ENCODE measurements at regions not wholly inside any gene's neighbourhood (a gene's known extent, or its start where the extent isn't known, plus 50 kb on each side); places are given as distances from the start of the nearest gene placed in this dataset.

GRCh38 chr18:30650499-30650898 is 392.0 kb downstream of the DSC3 start:
- H3K9ac ChIP-seq (ENCODE audit: control insufficient read depth, extremely low read depth, insufficient read depth, low read length), result no peak overlapping the region
- DNase-seq (ENCODE audit: low read depth, low spot score), result no peak
- H3K9me3 ChIP-seq (ENCODE audit: control insufficient read depth, low read depth, low read length), result no peaks in the 10 kb centered on the region
- H3K36me3 ChIP-seq (ENCODE audit: control insufficient read depth in 2 of 2, extremely low read depth in 1 of 2, insufficient read depth in 2 of 2, low read length in 2 of 2), result no peaks in the 10 kb centered on the region
- FAIRE-seq, result no peak
- no peak overlapping the region for H3K27ac ChIP-seq (ENCODE audit: control insufficient read depth, insufficient read depth, low read length)
- no peaks in the 10 kb centered on the region for H4K20me1 ChIP-seq (ENCODE audit: control insufficient read depth, extremely low read depth, insufficient read depth, low read length)
- H3K27me3 ChIP-seq (ENCODE audit: control insufficient read depth, extremely low read depth, insufficient read depth, low read length), result no peaks in the 10 kb centered on the region
- H3K9me1 ChIP-seq (ENCODE audit: control insufficient read depth, extremely low read depth, insufficient read depth, low read length), result no peaks in the 10 kb centered on the region
- H2AFZ ChIP-seq (ENCODE audit: control insufficient read depth, low read length), result no peak overlapping the region
- H3K79me2 ChIP-seq (ENCODE audit: control insufficient read depth, insufficient read depth, low read length), result no peaks in the 10 kb centered on the region
- TF ChIP-seq EZH2 (IDR thresholded peaks at IDR 0.05; ENCODE audit: low read length), result no peak
- H3K4me3 ChIP-seq (ENCODE audit: control insufficient read depth in 2 of 3, extremely low read depth in 1 of 3, insufficient read depth in 2 of 3, low read depth in 1 of 3, low read length in 3 of 3), result no peak overlapping the region
- H3K4me1 ChIP-seq (ENCODE audit: control insufficient read depth, extremely low read depth, insufficient read depth, low read length), result no peaks in the 10 kb centered on the region
- no peak overlapping the region for H3K4me2 ChIP-seq (ENCODE audit: control insufficient read depth, extremely low read depth, insufficient read depth, low read depth, low read length)
- dilution Hi-C loops (cut with MboI; ENCODE audit: extremely low pct_ligation_motif_present, low sequenced_read_pairs), result no loop called here

GRCh38 chr18:30644158-30644557 is 398.4 kb downstream of the DSC3 start:
- dilution Hi-C loops (cut with MboI; ENCODE audit: extremely low pct_ligation_motif_present, low sequenced_read_pairs), result no loop called here
- no peak for TF ChIP-seq EZH2 (IDR thresholded peaks at IDR 0.05; ENCODE audit: low read length)
- TF ChIP-seq, protein P1, sequence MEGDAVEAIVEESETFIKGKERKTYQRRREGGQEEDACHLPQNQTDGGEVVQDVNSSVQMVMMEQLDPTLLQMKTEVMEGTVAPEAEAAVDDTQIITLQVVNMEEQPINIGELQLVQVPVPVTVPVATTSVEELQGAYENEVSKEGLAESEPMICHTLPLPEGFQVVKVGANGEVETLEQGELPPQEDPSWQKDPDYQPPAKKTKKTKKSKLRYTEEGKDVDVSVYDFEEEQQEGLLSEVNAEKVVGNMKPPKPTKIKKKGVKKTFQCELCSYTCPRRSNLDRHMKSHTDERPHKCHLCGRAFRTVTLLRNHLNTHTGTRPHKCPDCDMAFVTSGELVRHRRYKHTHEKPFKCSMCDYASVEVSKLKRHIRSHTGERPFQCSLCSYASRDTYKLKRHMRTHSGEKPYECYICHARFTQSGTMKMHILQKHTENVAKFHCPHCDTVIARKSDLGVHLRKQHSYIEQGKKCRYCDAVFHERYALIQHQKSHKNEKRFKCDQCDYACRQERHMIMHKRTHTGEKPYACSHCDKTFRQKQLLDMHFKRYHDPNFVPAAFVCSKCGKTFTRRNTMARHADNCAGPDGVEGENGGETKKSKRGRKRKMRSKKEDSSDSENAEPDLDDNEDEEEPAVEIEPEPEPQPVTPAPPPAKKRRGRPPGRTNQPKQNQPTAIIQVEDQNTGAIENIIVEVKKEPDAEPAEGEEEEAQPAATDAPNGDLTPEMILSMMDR (optimal IDR thresholded peaks at IDR 0.05 in 1 of 3, IDR thresholded peaks at IDR 0.05 in 1 of 3, conservative IDR thresholded peaks at IDR 0.05 in 1 of 3; ENCODE audit: extremely low read depth in 1 of 3, insufficient read depth in 2 of 3, low read length in 3 of 3), result no peak
- Histone ChIP-seq H3K4me3 (ENCODE audit: control insufficient read depth in 2 of 3, extremely low read depth in 1 of 3, insufficient read depth in 2 of 3, low read depth in 1 of 3, low read length in 3 of 3) (no peak overlapping the region), H3K9me1 (ENCODE audit: control insufficient read depth, extremely low read depth, insufficient read depth, low read length) (no peaks in the 10 kb centered on the region), H3K9ac (ENCODE audit: control insufficient read depth, extremely low read depth, insufficient read depth, low read length) (no peak overlapping the region), H3K79me2 (ENCODE audit: control insufficient read depth, insufficient read depth, low read length) (no peaks in the 10 kb centered on the region), H3K4me1 (ENCODE audit: control insufficient read depth, extremely low read depth, insufficient read depth, low read length) (no peaks in the 10 kb centered on the region), H3K36me3 (ENCODE audit: control insufficient read depth in 2 of 2, extremely low read depth in 1 of 2, insufficient read depth in 2 of 2, low read length in 2 of 2) (no peaks in the 10 kb centered on the region), H3K27me3 (ENCODE audit: control insufficient read depth, extremely low read depth, insufficient read depth, low read length) (no peaks in the 10 kb centered on the region), H3K4me2 (ENCODE audit: control insufficient read depth, extremely low read depth, insufficient read depth, low read depth, low read length) (no peak overlapping the region), H3K9me3 (ENCODE audit: control insufficient read depth, low read depth, low read length) (no peaks in the 10 kb centered on the region), H2AFZ (ENCODE audit: control insufficient read depth, low read length) (no peak overlapping the region), H3K27ac (ENCODE audit: control insufficient read depth, insufficient read depth, low read length) (no peak overlapping the region), H4K20me1 (ENCODE audit: control insufficient read depth, extremely low read depth, insufficient read depth, low read length) (no peaks in the 10 kb centered on the region)
- DNase-seq (ENCODE audit: low read depth, low spot score), result no peak
- FAIRE-seq, result no peak

- no peaks in the 10 kb centered on the region for H3K9me3 ChIP-seq (ENCODE audit: control insufficient read depth, low read depth, low read length)
- no peaks in the 10 kb centered on the region for H3K79me2 ChIP-seq (ENCODE audit: control insufficient read depth, insufficient read depth, low read length)
- H3K9ac ChIP-seq (ENCODE audit: control insufficient read depth, extremely low read depth, insufficient read depth, low read length), result no peak overlapping the region
- H3K9me1 ChIP-seq (ENCODE audit: control insufficient read depth, extremely low read depth, insufficient read depth, low read length), result no peaks in the 10 kb centered on the region
- DNase-seq (ENCODE audit: low read depth, low spot score) (no peak), FAIRE-seq (no peak)
- H3K4me2 ChIP-seq (ENCODE audit: control insufficient read depth, extremely low read depth, insufficient read depth, low read depth, low read length), result no peak overlapping the region
- no peaks in the 10 kb centered on the region for H3K36me3 ChIP-seq (ENCODE audit: control insufficient read depth in 2 of 2, extremely low read depth in 1 of 2, insufficient read depth in 2 of 2, low read length in 2 of 2)
- H4K20me1 ChIP-seq (ENCODE audit: control insufficient read depth, extremely low read depth, insufficient read depth, low read length), result no peaks in the 10 kb centered on the region
- TF ChIP-seq EZH2 (IDR thresholded peaks at IDR 0.05; ENCODE audit: low read length), result no peak
- TF ChIP-seq, protein P1 (optimal IDR thresholded peaks at IDR 0.05 in 1 of 3, IDR thresholded peaks at IDR 0.05 in 1 of 3, conservative IDR thresholded peaks at IDR 0.05 in 1 of 3; ENCODE audit: extremely low read depth in 1 of 3, insufficient read depth in 2 of 3, low read length in 3 of 3), result no peak
- no peak overlapping the region for H3K27ac ChIP-seq (ENCODE audit: control insufficient read depth, insufficient read depth, low read length)
- no peaks in the 10 kb centered on the region for H3K4me1 ChIP-seq (ENCODE audit: control insufficient read depth, extremely low read depth, insufficient read depth, low read length)
- H2AFZ ChIP-seq (ENCODE audit: control insufficient read depth, low read length), result no peak overlapping the region
- dilution Hi-C loops (cut with MboI; ENCODE audit: extremely low pct_ligation_motif_present, low sequenced_read_pairs), result no loop called here
- no peak overlapping the region for H3K4me3 ChIP-seq (ENCODE audit: control insufficient read depth in 2 of 3, extremely low read depth in 1 of 3, insufficient read depth in 2 of 3, low read depth in 1 of 3, low read length in 3 of 3)
- no peaks in the 10 kb centered on the region for H3K27me3 ChIP-seq (ENCODE audit: control insufficient read depth, extremely low read depth, insufficient read depth, low read length)
Measured at GRCh38 chr18:30639361-30639760, 403.2 kb downstream of the DSC3 start.

Data from keratinocyte (primary cell).